ENCODE measurements at regions not wholly inside any gene's neighbourhood (a gene's known extent, or its start where the extent isn't known, plus 50 kb on each side); places are given as distances from the start of the nearest gene placed in this dataset.

- H3K9me3 Mint-ChIP-seq (ENCODE audit: unreplicated experiment): no peaks in the 10 kb centered on the region
- BruUV-seq (replicated peaks): no TSS peak
- no peaks in the 10 kb centered on the region for H3K36me3 Mint-ChIP-seq (ENCODE audit: insufficient read depth, unreplicated experiment)
- ChIA-PET POLR2A (no interaction called here), CTCF (no interaction called here)
- H3K4me3 ChIP-seq (ENCODE audit: low read depth, low read length): no peak overlapping the region
- no peaks in the 10 kb centered on the region for H3K27me3 ChIP-seq (replicated peaks; ENCODE audit: control insufficient read depth, insufficient read depth, low read length)
- no peak for DNase-seq
- no peaks in the 10 kb centered on the region for H3K9me3 ChIP-seq
- no peak for TF ChIP-seq CTCF (IDR thresholded peaks at IDR 0.05; ENCODE audit: insufficient read depth in 1 of 2, low read depth in 1 of 2, low read length in 1 of 2, severe bottlenecking in 1 of 2, unreplicated experiment in 1 of 2)
- no peaks in the 10 kb centered on the region for H3K4me1 ChIP-seq
- no peaks in the 10 kb centered on the region for H3K4me1 Mint-ChIP-seq (ENCODE audit: low read depth, unreplicated experiment)
- H3K36me3 ChIP-seq (ENCODE audit: control insufficient read depth, insufficient read depth, low read length): no peaks in the 10 kb centered on the region
- H3K27ac Mint-ChIP-seq (ENCODE audit: unreplicated experiment): no peak overlapping the region
- intact Hi-C loops (cut with micrococcal nuclease; ENCODE audit: unreplicated experiment): loop anchor here (1.0 kb wide), 1 partner anchor 20 kb away; no protein-coding TSS in a partner anchor
- H3K4me3 Mint-ChIP-seq (ENCODE audit: unreplicated experiment): no peak overlapping the region
- no peaks in the 10 kb centered on the region for H3K27me3 Mint-ChIP-seq (ENCODE audit: insufficient read depth, unreplicated experiment)
Measured at GRCh38 chr2:120991441-120991840, 255.8 kb downstream of the GLI2 start.

- H3K4me3 ChIP-seq (ENCODE audit: low read depth, low read length): no peak overlapping the region
- Mint-ChIP-seq H3K4me1 (ENCODE audit: low read depth, unreplicated experiment) (no peaks in the 10 kb centered on the region), H3K9me3 (ENCODE audit: unreplicated experiment) (no peaks in the 10 kb centered on the region), H3K27ac (ENCODE audit: unreplicated experiment) (no peak overlapping the region), H3K4me3 (ENCODE audit: unreplicated experiment) (no peak overlapping the region), H3K27me3 (ENCODE audit: insufficient read depth, unreplicated experiment) (no peaks in the 10 kb centered on the region), H3K36me3 (ENCODE audit: insufficient read depth, unreplicated experiment) (no peaks in the 10 kb centered on the region)
- DNase-seq: no peak
- H3K4me1 ChIP-seq: no peaks in the 10 kb centered on the region
- BruUV-seq (replicated peaks): no TSS peak
- H3K27me3 ChIP-seq (replicated peaks; ENCODE audit: control insufficient read depth, insufficient read depth, low read length): no peaks in the 10 kb centered on the region
- intact Hi-C loops (cut with micrococcal nuclease; ENCODE audit: unreplicated experiment): no loop called here
- TF ChIP-seq CTCF (IDR thresholded peaks at IDR 0.05; ENCODE audit: insufficient read depth in 1 of 2, low read depth in 1 of 2, low read length in 1 of 2, severe bottlenecking in 1 of 2, unreplicated experiment in 1 of 2): no peak
- no peaks in the 10 kb centered on the region for H3K36me3 ChIP-seq (ENCODE audit: control insufficient read depth, insufficient read depth, low read length)
- POLR2A ChIA-PET: no interaction called here
- H3K9me3 ChIP-seq: no peaks in the 10 kb centered on the region
- CTCF ChIA-PET: interaction anchor here (0.5 to 0.7 kb wide), 2 partner anchors 10 to 315 kb away, joined by 3 read pairs; no protein-coding TSS in a partner anchor
Measured at GRCh38 chr2:120992791-120993555, 257.3 kb downstream of the GLI2 start.

GRCh38 chr2:120993661-120994060 lies 258.0 kb downstream of the GLI2 start:
- DNase-seq: no peak
- Mint-ChIP-seq H3K9me3 (ENCODE audit: unreplicated experiment) (no peaks in the 10 kb centered on the region), H3K27me3 (ENCODE audit: insufficient read depth, unreplicated experiment) (no peaks in the 10 kb centered on the region), H3K4me1 (ENCODE audit: low read depth, unreplicated experiment) (no peaks in the 10 kb centered on the region), H3K36me3 (ENCODE audit: insufficient read depth, unreplicated experiment) (no peaks in the 10 kb centered on the region), H3K27ac (ENCODE audit: unreplicated experiment) (no peak overlapping the region), H3K4me3 (ENCODE audit: unreplicated experiment) (no peak overlapping the region)
- TF ChIP-seq CTCF (IDR thresholded peaks at IDR 0.05; ENCODE audit: insufficient read depth in 1 of 2, low read depth in 1 of 2, low read length in 1 of 2, severe bottlenecking in 1 of 2, unreplicated experiment in 1 of 2): no peak
- no TSS peak for BruUV-seq (replicated peaks)
- intact Hi-C loops (cut with micrococcal nuclease; ENCODE audit: unreplicated experiment): no loop called here
- CTCF ChIA-PET: interaction anchor here (0.5 to 0.7 kb wide), 2 partner anchors 11 to 316 kb away, joined by 3 read pairs; no protein-coding TSS in a partner anchor
- no peak overlapping the region for H3K4me3 ChIP-seq (ENCODE audit: low read depth, low read length)
- POLR2A ChIA-PET: no interaction called here
- H3K4me1 ChIP-seq: no peaks in the 10 kb centered on the region
- no peaks in the 10 kb centered on the region for H3K36me3 ChIP-seq (ENCODE audit: control insufficient read depth, insufficient read depth, low read length)
- H3K9me3 ChIP-seq: no peaks in the 10 kb centered on the region
- H3K27me3 ChIP-seq (replicated peaks; ENCODE audit: control insufficient read depth, insufficient read depth, low read length): no peaks in the 10 kb centered on the region

All from Caco-2 (cell line).